H7 (cell line): ENCODE measurements at regions not wholly inside any gene's neighbourhood (a gene's known extent, or its start where the extent isn't known, plus 50 kb on each side); places are given as distances from the start of the nearest gene placed in this dataset.

Experiments
- DNase-seq: peaks from one replicate; pipeline ENCODE4 v3.0.0; 2012
- H3K27me3 ChIP-seq: 2 replicates; pipeline ENCODE4 v1.6.0; 2011; ENCODE audit warnings: mild to moderate bottlenecking, low read length; ENCODE audit not compliant: control insufficient read depth, insufficient read depth
- H3K36me3 ChIP-seq: replicated peaks from 2 replicates; pipeline ENCODE4 v1.5.1; 2011; ENCODE audit warnings: low read length; ENCODE audit not compliant: control insufficient read depth, insufficient read depth
- H3K4me3 ChIP-seq: 2 replicates; pipeline ENCODE4 v1.5.1; 2011; ENCODE audit warnings: low read depth, mild to moderate bottlenecking, control low read depth, low read length, moderate library complexity; ENCODE audit not compliant: insufficient read depth

DNA sequence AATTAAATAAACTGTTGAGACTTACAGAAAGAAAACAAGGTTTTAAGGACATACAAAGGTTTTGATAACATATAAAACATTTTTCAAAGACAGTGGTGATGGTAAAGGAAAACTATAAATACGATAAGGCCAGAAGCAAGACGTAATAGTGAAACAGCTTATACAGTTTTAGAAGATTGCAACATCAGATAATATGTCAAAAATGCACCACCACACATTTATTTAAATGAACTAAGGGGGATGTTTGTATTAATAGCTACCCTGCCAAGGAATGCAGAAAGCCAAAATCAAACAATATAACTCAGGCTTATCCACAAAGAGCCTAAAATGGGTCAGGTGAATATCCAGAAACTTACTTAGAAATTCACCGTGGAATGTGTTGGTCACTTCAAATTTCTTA is 981.6 kb upstream of the FAT3 start:
- no peaks in the 10 kb centered on the region for H3K36me3 ChIP-seq
- no peak for DNase-seq
- no peaks in the 10 kb centered on the region for H3K27me3 ChIP-seq
- H3K4me3 ChIP-seq, result no peak overlapping the region

GRCh38 chr11:91241226-91241625 is 983.4 kb upstream of the FAT3 start:
- Histone ChIP-seq H3K36me3 (no peaks in the 10 kb centered on the region), H3K4me3 (no peak overlapping the region), H3K27me3 (no peaks in the 10 kb centered on the region)
- DNase-seq, result no peak

- H3K4me3 ChIP-seq, result no peak overlapping the region
- no peak for DNase-seq
- no peaks in the 10 kb centered on the region for H3K36me3 ChIP-seq
- no peaks in the 10 kb centered on the region for H3K27me3 ChIP-seq
Observed at GRCh38 chr11:91239359-91239758, 985.3 kb upstream of the FAT3 start.

- Histone ChIP-seq H3K4me3 (no peak overlapping the region), H3K36me3 (no peaks in the 10 kb centered on the region), H3K27me3 (no peaks in the 10 kb centered on the region)
- no peak for DNase-seq
Observed at GRCh38 chr11:91231226-91231625, 993.4 kb upstream of the FAT3 start.

- DNase-seq, result no peak
- Histone ChIP-seq H3K4me3 (no peak overlapping the region), H3K36me3 (no peaks in the 10 kb centered on the region), H3K27me3 (no peaks in the 10 kb centered on the region)
Observed at GRCh38 chr11:91230647-91231046, 994.0 kb upstream of the FAT3 start.

DNA sequence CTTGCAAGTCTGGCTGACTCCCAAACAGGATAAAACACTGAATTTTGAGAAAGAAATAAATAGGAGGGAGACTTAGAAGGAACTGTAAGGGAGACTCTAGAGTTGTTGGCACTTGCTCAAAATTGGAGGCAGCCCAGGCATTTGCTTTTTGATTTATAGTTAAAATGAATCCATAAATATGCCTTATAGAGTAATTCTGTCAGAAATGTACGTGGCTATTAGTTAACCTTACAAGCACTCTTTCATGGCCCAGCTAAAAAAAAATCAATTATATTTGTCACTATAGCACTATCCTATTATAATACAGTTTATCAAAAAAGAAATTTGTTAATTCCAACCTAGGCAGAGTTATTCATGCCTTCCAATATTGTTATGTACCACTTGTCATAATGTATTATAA is 1000.0 kb upstream of the CHORDC1 start:
- DNase-seq, result no peak
- no peaks in the 10 kb centered on the region for H3K36me3 ChIP-seq
- no peaks in the 10 kb centered on the region for H3K27me3 ChIP-seq
- H3K4me3 ChIP-seq, result no peak overlapping the region

DNA sequence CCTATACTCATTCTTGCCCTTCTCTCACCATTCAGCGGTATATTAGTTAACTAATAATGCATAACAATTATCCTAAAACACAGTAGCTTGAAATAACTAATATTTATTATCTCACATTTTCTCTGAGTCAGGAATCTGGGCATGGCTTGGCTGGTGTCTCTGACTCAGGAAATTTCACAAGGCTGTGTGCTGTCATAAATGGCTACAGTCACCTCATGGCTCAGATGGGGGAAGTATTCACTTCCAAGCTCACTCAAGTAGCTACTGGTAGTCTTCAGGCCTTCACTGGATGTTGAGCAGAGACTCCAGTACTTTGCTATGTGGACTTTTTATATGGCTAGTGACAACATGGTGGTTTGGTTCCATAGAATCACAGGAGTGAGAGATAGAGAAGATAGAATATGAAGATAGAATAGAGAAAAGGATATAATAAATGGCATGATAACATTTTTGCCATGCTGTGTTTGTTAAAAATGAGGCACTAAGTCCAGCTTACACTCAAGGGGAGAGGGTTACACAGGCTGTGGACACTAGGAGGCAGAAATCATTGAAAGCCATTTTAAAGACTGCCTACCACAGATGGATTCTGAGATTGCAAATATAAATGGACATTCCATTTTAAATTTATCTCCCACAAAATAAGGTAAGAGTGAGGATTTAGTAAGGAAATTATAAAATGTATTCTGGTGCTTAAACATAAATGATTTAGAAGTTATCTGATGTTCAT is 997.8 kb upstream of the CHORDC1 start:
- no peaks in the 10 kb centered on the region for H3K27me3 ChIP-seq
- H3K36me3 ChIP-seq, result no peaks in the 10 kb centered on the region
- DNase-seq, result no peak
- H3K4me3 ChIP-seq, result no peak overlapping the region

- H3K27me3 ChIP-seq, result no peaks in the 10 kb centered on the region
- DNase-seq, result no peak
- H3K36me3 ChIP-seq, result no peaks in the 10 kb centered on the region
- no peak overlapping the region for H3K4me3 ChIP-seq
Observed at GRCh38 chr11:91219535-91219934, 996.7 kb upstream of the CHORDC1 start.

DNA sequence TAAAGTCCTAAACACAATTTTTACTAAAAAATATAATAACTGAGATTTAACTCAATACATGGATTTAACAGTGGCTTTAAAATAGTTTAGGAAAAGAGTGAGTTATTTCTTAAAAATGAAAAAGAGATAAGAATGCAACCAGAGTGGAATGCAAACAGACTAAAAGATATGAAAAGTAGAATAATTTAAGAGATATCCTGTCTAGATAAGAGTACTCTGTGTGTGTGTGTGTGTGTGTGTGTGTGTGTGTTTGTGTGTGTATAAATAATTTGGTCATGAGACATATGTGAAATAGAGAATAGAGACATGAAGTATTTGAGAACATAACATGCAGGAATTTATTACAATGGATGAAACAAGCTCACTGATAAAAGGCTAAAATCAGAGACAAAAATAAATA is 986.9 kb upstream of the CHORDC1 start:
- H3K36me3 ChIP-seq, result no peaks in the 10 kb centered on the region
- H3K27me3 ChIP-seq, result no peaks in the 10 kb centered on the region
- DNase-seq, result no peak
- no peak overlapping the region for H3K4me3 ChIP-seq

GRCh38 chr11:91209306-91209705 is 986.5 kb upstream of the CHORDC1 start:
- Histone ChIP-seq H3K4me3 (no peak overlapping the region), H3K27me3 (no peaks in the 10 kb centered on the region), H3K36me3 (no peaks in the 10 kb centered on the region)
- no peak for DNase-seq

GRCh38 chr11:91199866-91200265 is 977.0 kb upstream of the CHORDC1 start:
- H3K27me3 ChIP-seq, result no peaks in the 10 kb centered on the region
- no peak for DNase-seq
- H3K36me3 ChIP-seq, result no peaks in the 10 kb centered on the region
- no peak overlapping the region for H3K4me3 ChIP-seq

- Histone ChIP-seq H3K4me3 (no peak overlapping the region), H3K27me3 (no peaks in the 10 kb centered on the region), H3K36me3 (no peaks in the 10 kb centered on the region)
- no peak for DNase-seq
Observed at GRCh38 chr11:91194546-91194945, 971.7 kb upstream of the CHORDC1 start.

DNA sequence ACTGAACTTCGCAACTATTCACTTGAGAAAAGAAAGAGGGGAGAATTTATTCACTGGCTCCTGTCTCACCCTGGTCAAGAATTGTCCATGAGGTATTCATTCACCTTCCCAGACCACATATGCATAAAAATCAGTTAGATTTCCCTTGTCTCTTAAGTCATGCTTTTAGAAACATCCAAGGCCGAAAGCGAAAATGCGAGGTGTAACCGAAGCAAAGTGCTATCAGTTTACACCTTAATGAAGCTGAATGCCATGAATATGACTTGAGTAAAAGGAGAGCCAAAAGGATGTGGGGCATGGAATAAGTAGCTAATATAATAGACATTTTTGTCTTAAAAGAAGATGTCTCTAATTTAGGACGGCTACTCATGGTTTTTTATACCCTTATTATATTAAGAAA is 965.6 kb upstream of the CHORDC1 start:
- no peak for DNase-seq
- no peak overlapping the region for H3K4me3 ChIP-seq

DNA sequence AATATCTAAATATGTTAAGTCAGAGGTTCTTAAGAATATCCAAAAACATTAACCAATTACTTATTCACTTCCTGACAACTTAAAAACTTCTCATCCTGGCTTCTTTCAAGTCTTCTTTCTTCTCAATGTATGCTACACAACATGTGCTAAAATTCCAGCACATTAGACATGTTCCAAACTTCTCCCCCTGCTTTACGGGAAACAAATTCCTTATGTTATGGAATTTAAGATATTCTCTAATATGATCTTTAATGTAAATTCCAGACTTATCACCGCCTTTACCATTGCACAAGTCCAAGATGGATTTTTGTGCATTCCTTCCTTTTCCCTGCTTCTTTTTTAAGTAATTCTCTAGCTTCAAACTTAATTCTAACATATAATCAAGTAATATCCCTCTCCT is 964.5 kb upstream of the CHORDC1 start:
- Histone ChIP-seq H3K36me3 (no peaks in the 10 kb centered on the region), H3K4me3 (no peak overlapping the region), H3K27me3 (no peaks in the 10 kb centered on the region)
- no peak for DNase-seq

More for the DNA sequence above, 965.6 kb upstream of the CHORDC1 start:
- H3K36me3 ChIP-seq, result no peaks in the 10 kb centered on the region
- H3K27me3 ChIP-seq, result no peaks in the 10 kb centered on the region

GRCh38 chr11:91178366-91178765 is 955.5 kb upstream of the CHORDC1 start:
- H3K4me3 ChIP-seq, result no peak overlapping the region
- DNase-seq, result no peak
- H3K27me3 ChIP-seq, result no peaks in the 10 kb centered on the region
- no peaks in the 10 kb centered on the region for H3K36me3 ChIP-seq

- Histone ChIP-seq H3K4me3 (no peak overlapping the region), H3K27me3 (no peaks in the 10 kb centered on the region)
Observed at GRCh38 chr11:91174734-91175133, 951.9 kb upstream of the CHORDC1 start.

More at GRCh38 chr11:91174734-91175133, 951.9 kb upstream of the CHORDC1 start:
- H3K36me3 ChIP-seq, result no peaks in the 10 kb centered on the region
- DNase-seq, result no peak
